NOMO-1 treated with DMSO at 0.1 percent for 48 hours (cell line): ENCODE measurements at regions not wholly inside any gene's neighbourhood (a gene's known extent, or its start where the extent isn't known, plus 50 kb on each side); places are given as distances from the start of the nearest gene placed in this dataset.
"Not testable (repeated sequence)": the region's sequence is repeated elsewhere in the genome, so short reads cannot be mapped to it uniquely, and the experiment has no call there.

Source experiments
- DNase-seq: peaks from one replicate; lab custom pipeline; 2025; ENCODE audit not compliant: unreplicated experiment; lab: John Stamatoyannopoulos, UW

GRCh38 chrX:42157923-42158322 is 234.6 kb upstream of the CASK start:
- not testable (repeated sequence) for DNase-seq

- DNase-seq = peak; percentile 69
These were observed 228.5 kb upstream of the CASK start for GRCh38 chrX:42151808-42152207.

- DNase-seq = peak; percentile 14
These were observed 226.4 kb upstream of the CASK start for GRCh38 chrX:42149765-42150164.

GRCh38 chrX:42149281-42149680 is 225.9 kb upstream of the CASK start:
- DNase-seq = no peak

- DNase-seq = no peak
These were observed 220.7 kb upstream of the CASK start for GRCh38 chrX:42143866-42144592.

GRCh38 chrX:42140320-42140719 is 217.0 kb upstream of the CASK start:
- no peak for DNase-seq

GRCh38 chrX:42135583-42136228 is 212.4 kb upstream of the CASK start:
- no peak for DNase-seq

GRCh38 chrX:42131856-42132255 is 208.5 kb upstream of the CASK start:
- no peak for DNase-seq

- DNase-seq = no peak
These were observed 205.9 kb upstream of the CASK start for GRCh38 chrX:42129022-42129940.

GRCh38 chrX:42128587-42128986 is 205.2 kb upstream of the CASK start:
- no peak for DNase-seq

- DNase-seq = no peak
These were observed 204.7 kb upstream of the CASK start for GRCh38 chrX:42128020-42128419.

- DNase-seq = no peak
These were observed 204.2 kb upstream of the CASK start for GRCh38 chrX:42127563-42127962.

GRCh38 chrX:42123369-42123768 is 200.0 kb upstream of the CASK start:
- no peak for DNase-seq

GRCh38 chrX:42119076-42119475 is 195.7 kb upstream of the CASK start:
- DNase-seq = no peak

- no peak for DNase-seq
These were observed 194.0 kb upstream of the CASK start for GRCh38 chrX:42117318-42117717.

GRCh38 chrX:42109428-42109827 is 186.1 kb upstream of the CASK start:
- DNase-seq = no peak

GRCh38 chrX:42107495-42108488 is 184.4 kb upstream of the CASK start:
- DNase-seq = no peak

- no peak for DNase-seq
These were observed 183.2 kb upstream of the CASK start for GRCh38 chrX:42106556-42106955.

- no peak for DNase-seq
These were observed 179.4 kb upstream of the CASK start for GRCh38 chrX:42102586-42103282.

GRCh38 chrX:42098900-42099299 is 175.5 kb upstream of the CASK start:
- no peak for DNase-seq
